H7 (cell line): ENCODE measurements at regions not wholly inside any gene's neighbourhood (a gene's known extent, or its start where the extent isn't known, plus 50 kb on each side); places are given as distances from the start of the nearest gene placed in this dataset.
A peak's percentile ranks its signal among the peaks of the same experiment; 100 is the strongest.

ENCODE experiments used
- DNase-seq: peaks from one replicate; pipeline ENCODE4 v3.0.0; 2012
- H3K27me3 ChIP-seq: 2 replicates; pipeline ENCODE4 v1.6.0; 2011; ENCODE audit warnings: mild to moderate bottlenecking, low read length; ENCODE audit not compliant: control insufficient read depth, insufficient read depth
- H3K36me3 ChIP-seq: replicated peaks from 2 replicates; pipeline ENCODE4 v1.5.1; 2011; ENCODE audit warnings: low read length; ENCODE audit not compliant: control insufficient read depth, insufficient read depth
- H3K4me3 ChIP-seq: 2 replicates; pipeline ENCODE4 v1.5.1; 2011; ENCODE audit warnings: low read depth, mild to moderate bottlenecking, control low read depth, low read length, moderate library complexity; ENCODE audit not compliant: insufficient read depth

- Histone ChIP-seq H3K36me3 (no peaks in the 10 kb centered on the region), H3K4me3 (no peak overlapping the region), H3K27me3 (no peaks in the 10 kb centered on the region)
- no peak for DNase-seq
These were observed 393.1 kb upstream of the RGS6 start for GRCh38 chr14:71538938-71539649.

DNA sequence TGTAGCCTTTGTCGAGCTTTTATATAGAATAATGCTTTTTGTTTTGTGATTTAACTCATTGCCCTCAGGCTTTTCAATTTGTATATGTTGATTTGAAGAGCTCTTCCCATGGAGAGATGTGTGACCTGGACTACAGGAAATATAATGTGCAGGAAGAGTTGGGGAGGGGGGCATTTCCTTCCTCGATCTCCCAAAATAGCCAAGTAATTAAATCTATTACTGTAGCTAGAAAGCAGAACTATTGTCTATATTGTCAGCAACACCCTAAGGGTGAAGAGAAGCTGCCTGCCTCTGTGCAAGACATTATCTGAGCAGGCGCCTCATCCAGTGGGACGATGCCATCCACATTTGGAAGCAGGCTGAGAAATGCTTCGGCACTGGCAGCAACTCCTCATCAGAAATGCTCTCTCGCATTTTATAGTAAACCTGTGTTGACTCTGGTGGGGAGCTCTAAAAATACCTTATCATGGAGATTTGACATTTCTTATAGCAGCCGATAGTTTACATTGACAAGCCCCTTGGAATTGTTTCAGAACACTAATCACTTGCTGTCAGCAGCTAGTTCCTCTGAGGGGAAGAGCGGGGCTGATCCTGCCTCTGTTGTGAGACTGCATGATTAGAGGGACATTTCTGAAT is 392.5 kb upstream of the RGS6 start:
- H3K4me3 ChIP-seq: no peak overlapping the region
- DNase-seq: no peak
- no peaks in the 10 kb centered on the region for H3K36me3 ChIP-seq
- no peaks in the 10 kb centered on the region for H3K27me3 ChIP-seq

GRCh38 chr14:71541271-71541670 is 391.0 kb upstream of the RGS6 start:
- no peak for DNase-seq
- Histone ChIP-seq H3K36me3 (no peaks in the 10 kb centered on the region), H3K27me3 (no peaks in the 10 kb centered on the region), H3K4me3 (no peak overlapping the region)

DNA sequence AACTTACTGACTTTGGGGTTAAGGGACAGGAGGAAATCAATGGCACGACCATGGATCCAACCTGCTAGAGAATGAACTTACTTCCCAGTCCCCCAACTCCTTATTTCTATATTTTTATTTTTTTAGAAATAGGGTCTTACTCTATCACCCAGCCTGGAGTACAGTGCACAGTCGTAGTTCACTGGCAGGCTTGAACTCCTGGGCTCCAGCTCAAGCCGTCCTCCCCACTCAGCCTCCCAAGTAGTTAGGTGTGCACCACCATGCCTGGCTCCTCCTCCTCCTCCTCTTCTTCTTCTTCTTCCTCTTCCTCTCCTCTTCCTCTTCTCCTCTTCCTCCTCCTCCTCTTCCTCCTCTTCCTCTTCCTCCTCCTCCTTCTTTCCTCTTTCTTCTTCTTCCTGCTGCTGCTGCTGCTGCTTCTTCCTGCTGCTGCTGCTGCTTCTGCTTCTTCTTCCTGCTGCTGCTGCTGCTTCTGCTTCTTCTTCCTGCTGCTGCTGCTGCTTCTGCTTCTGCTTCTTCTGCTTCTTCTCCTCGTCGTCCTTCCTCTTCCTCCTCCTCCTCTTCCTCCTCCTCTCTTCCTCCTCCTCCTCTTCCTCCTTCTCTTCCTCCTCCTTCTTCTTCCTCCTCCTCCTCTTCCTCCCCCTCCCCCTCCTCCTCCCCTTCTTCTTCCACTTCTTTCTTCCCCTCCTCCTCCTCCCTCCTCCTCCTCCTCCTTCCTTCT is 390.1 kb upstream of the RGS6 start:
- DNase-seq: no peak
- Histone ChIP-seq H3K4me3 (no peak overlapping the region), H3K27me3 (no peaks in the 10 kb centered on the region), H3K36me3 (no peaks in the 10 kb centered on the region)

DNA sequence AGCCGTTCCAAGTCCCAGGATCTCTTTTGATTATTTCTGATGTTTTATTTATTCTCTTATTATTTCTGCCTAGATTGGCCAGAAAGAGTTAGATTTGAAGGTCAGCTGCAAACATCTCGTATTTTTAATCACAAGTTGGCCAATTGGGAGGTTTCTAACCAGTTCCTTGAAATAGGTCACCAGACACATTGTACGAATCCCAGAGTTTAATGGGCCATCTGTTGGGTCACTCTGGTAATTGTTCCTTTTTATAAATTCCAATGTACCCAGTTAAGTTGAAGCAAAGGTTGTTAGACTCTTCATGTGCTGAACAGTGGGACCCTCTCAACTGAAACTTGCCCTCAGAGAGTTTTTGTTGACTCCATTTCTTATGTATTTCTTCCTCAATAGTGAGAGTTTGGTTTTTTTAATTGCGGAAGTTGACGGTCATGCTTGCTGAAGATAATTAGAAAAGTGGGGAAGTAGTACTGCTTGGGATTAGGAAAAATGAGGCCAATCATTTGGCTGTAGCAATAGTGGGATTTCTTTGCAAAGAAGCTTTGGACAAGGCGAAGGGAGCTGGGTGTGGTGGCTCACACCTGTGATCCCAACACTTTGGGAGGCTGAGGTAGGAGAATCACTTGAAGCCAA is 382.7 kb upstream of the RGS6 start:
- no peaks in the 10 kb centered on the region for H3K27me3 ChIP-seq
- no peak overlapping the region for H3K4me3 ChIP-seq
- no peaks in the 10 kb centered on the region for H3K36me3 ChIP-seq
- no peak for DNase-seq

- no peaks in the 10 kb centered on the region for H3K27me3 ChIP-seq
These were observed 381.9 kb upstream of the RGS6 start for GRCh38 chr14:71550367-71550766.

GRCh38 chr14:71551291-71551950 is 380.8 kb upstream of the RGS6 start:
- Histone ChIP-seq H3K27me3 (no peaks in the 10 kb centered on the region), H3K36me3 (no peaks in the 10 kb centered on the region), H3K4me3 (no peak overlapping the region)
- DNase-seq: no peak

More at GRCh38 chr14:71550367-71550766, 381.9 kb upstream of the RGS6 start:
- DNase-seq: no peak
- Histone ChIP-seq H3K36me3 (no peaks in the 10 kb centered on the region), H3K4me3 (no peak overlapping the region)

GRCh38 chr14:71552809-71553208 is 379.4 kb upstream of the RGS6 start:
- DNase-seq: peak; percentile 15
- Histone ChIP-seq H3K4me3 (no peak overlapping the region), H3K27me3 (no peaks in the 10 kb centered on the region), H3K36me3 (no peaks in the 10 kb centered on the region)

DNA sequence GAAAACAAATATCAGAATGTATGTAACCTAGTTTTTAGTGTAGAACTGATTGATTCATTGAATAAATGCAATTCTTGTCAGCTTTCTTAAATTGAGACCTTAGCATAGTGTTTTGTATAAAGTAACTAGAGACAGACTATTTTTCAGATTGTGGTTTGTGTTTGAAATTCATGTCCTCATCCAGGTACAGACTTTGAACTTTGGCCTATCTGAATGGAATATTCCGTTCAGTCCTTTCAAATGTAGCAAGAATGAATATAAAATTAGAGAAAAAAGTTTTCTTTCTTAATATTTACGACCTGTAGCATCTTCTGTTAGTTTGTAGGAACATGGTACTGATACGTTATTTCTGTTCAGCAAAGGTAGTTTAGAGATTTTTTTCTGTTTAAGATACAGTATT is 378.4 kb upstream of the RGS6 start:
- Histone ChIP-seq H3K4me3 (no peak overlapping the region), H3K36me3 (no peaks in the 10 kb centered on the region), H3K27me3 (no peaks in the 10 kb centered on the region)
- DNase-seq: no peak

- Histone ChIP-seq H3K27me3 (no peaks in the 10 kb centered on the region), H3K36me3 (no peaks in the 10 kb centered on the region), H3K4me3 (no peak overlapping the region)
- DNase-seq: no peak
These were observed 377.9 kb upstream of the RGS6 start for GRCh38 chr14:71554323-71554722.

DNA sequence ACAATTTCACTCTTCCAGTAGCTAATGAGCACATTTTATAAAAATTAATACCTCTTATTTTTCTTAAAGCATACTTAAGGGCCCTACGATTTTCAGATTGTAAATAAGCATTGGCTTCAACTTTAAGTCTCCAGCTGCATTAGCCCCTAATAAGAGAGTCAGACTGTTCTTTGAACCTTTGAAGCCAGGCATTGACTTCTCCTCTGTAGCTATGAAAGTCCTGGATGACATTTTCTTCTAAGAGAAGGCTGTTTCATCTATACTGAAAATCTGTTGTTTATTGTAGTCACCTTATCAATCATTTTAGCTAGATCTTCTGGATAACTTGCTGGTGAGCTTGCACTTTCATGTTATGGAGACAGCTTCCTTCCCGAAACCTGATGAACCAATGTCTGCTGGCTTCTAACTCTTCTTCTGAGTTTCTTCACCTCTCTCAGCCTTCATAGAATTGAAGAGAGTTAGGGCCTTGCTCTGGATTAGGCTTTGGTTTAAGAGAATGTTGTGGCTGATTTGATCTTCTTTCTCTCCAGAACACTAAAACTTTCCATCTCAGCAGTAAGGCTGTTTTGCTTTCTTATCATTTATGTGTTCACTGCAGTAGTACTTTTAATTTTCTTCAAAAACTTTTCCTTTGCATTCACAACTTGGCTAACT is 377.1 kb upstream of the RGS6 start:
- DNase-seq: no peak
- Histone ChIP-seq H3K4me3 (no peak overlapping the region), H3K27me3 (no peaks in the 10 kb centered on the region)

GRCh38 chr14:71555654-71556559 is 376.3 kb upstream of the RGS6 start:
- Histone ChIP-seq H3K27me3 (no peaks in the 10 kb centered on the region), H3K36me3 (no peaks in the 10 kb centered on the region), H3K4me3 (no peak overlapping the region)
- DNase-seq: no peak

More for the DNA sequence above, 377.1 kb upstream of the RGS6 start:
- H3K36me3 ChIP-seq: no peaks in the 10 kb centered on the region

DNA sequence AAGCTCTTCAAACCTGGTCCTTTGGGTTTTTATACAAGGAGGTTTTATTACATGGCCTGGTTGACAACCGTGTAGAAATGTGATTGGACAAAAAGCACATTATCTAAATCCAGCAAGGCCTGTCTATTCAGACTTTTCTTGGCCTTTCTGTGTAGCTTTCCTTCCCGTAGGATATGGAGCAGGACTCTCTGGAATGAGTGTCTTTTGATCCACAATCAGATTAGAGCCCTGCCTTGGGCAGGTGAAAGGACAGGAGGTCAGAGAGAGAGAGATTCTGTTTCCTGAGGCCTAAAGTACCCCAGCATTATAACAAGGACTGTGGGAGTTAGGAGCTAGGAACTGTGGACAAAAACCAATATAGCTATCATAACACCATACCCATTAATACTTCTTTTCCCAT is 375.5 kb upstream of the RGS6 start:
- no peaks in the 10 kb centered on the region for H3K27me3 ChIP-seq
- H3K4me3 ChIP-seq: no peak overlapping the region
- H3K36me3 ChIP-seq: no peaks in the 10 kb centered on the region
- DNase-seq: no peak
